ENCODE measurements at regions not wholly inside any gene's neighbourhood (a gene's known extent, or its start where the extent isn't known, plus 50 kb on each side); places are given as distances from the start of the nearest gene placed in this dataset.

DNA sequence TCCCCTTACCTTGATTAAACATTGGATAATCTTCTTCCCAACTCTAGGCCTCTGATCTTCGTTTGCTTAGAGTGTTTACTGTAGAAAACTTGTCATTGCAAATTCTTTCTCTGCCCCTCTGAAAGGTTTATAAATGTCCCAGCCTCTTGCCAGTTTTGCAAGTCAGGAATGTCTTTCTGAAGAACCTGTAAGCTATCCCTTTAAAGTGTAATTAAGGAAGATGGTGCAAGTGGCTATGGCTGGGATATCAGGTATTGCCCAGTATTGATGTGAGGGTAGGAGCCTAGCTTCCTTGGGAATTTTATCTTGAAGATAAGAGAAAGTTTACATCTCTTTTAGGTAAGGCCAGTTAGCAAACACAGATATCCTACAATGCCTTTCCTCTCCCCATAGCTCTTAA lies 211.0 kb upstream of the RIMS1 start:
- no peak overlapping the region for H2AFZ ChIP-seq (ENCODE audit: low read length)
- H2BK120ac ChIP-seq (ENCODE audit: low read depth, low read length, poor library complexity, severe bottlenecking): no peak overlapping the region
- no peak overlapping the region for H4K8ac ChIP-seq (replicated peaks; ENCODE audit: insufficient read length, low read depth, low read length)
- no peak overlapping the region for H3K56ac ChIP-seq (ENCODE audit: insufficient read length, low read depth, low read length)
- no peak overlapping the region for H2BK20ac ChIP-seq (ENCODE audit: low read depth, low read length, poor library complexity, severe bottlenecking)
- Mint-ChIP-seq H3K36me3 (ENCODE audit: insufficient read depth in 1 of 3, low read depth in 3 of 3) (no peaks in the 10 kb centered on the region), H3K4me3 (no peak overlapping the region), H3K9me3 (no peaks in the 10 kb centered on the region), H3K4me1 (peaks cover 9 to 11% of the 10 kb centered on the region in 2 experiments), H3K27ac (no peak overlapping the region), H3K27me3 (ENCODE audit: low read depth) (no peaks in the 10 kb centered on the region)
- H4K20me1 ChIP-seq (ENCODE audit: control insufficient read depth, insufficient read depth, insufficient read length): no peaks in the 10 kb centered on the region
- H2BK12ac ChIP-seq (ENCODE audit: insufficient read length, low read depth, low read length): no peak overlapping the region
- no peaks in the 10 kb centered on the region for H3K27me3 ChIP-seq (ENCODE audit: insufficient read depth, low read length)
- H4K91ac ChIP-seq (ENCODE audit: insufficient read length, low read depth, low read length): no peak overlapping the region
- H3K4me1 ChIP-seq (ENCODE audit: insufficient read depth, low read length): peaks cover 5% of the 10 kb centered on the region; the same call in 1 of the 2 replicates
- no peak overlapping the region for H3K4me2 ChIP-seq (ENCODE audit: insufficient read depth, insufficient read length, low read length)
- no peak overlapping the region for H3K23ac ChIP-seq (ENCODE audit: insufficient read length, low read depth, low read length)
- no peak overlapping the region for H3K9ac ChIP-seq (ENCODE audit: extremely low read depth, insufficient read length, low read length)
- no peak overlapping the region for H2AK5ac ChIP-seq (ENCODE audit: insufficient read length, low read length)
- H2BK15ac ChIP-seq (ENCODE audit: low read depth, low read length): no peak overlapping the region
- no peaks in the 10 kb centered on the region for H3K79me1 ChIP-seq (ENCODE audit: insufficient read depth, low read depth, low read length, poor library complexity, severe bottlenecking)
- no peak for DNase-seq
- H3K18ac ChIP-seq (ENCODE audit: insufficient read length, low read depth, low read length): no peak overlapping the region
- TF ChIP-seq, protein P1, sequence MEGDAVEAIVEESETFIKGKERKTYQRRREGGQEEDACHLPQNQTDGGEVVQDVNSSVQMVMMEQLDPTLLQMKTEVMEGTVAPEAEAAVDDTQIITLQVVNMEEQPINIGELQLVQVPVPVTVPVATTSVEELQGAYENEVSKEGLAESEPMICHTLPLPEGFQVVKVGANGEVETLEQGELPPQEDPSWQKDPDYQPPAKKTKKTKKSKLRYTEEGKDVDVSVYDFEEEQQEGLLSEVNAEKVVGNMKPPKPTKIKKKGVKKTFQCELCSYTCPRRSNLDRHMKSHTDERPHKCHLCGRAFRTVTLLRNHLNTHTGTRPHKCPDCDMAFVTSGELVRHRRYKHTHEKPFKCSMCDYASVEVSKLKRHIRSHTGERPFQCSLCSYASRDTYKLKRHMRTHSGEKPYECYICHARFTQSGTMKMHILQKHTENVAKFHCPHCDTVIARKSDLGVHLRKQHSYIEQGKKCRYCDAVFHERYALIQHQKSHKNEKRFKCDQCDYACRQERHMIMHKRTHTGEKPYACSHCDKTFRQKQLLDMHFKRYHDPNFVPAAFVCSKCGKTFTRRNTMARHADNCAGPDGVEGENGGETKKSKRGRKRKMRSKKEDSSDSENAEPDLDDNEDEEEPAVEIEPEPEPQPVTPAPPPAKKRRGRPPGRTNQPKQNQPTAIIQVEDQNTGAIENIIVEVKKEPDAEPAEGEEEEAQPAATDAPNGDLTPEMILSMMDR (conservative IDR thresholded peaks at IDR 0.05): no peak
- no peaks in the 10 kb centered on the region for H3K79me2 ChIP-seq (ENCODE audit: insufficient read depth, low read length)
- no peak overlapping the region for H3K14ac ChIP-seq (ENCODE audit: insufficient read depth, low read length)
- no peaks in the 10 kb centered on the region for H3K9me3 ChIP-seq (ENCODE audit: control insufficient read depth, low read depth, low read length)
- no peak overlapping the region for H4K5ac ChIP-seq (ENCODE audit: insufficient read length, low read depth, low read length)
- H3K27ac ChIP-seq (ENCODE audit: insufficient read length, low read depth, low read length): no peak overlapping the region
- no CpG with 5 or more reads among the region's 1 CpG for WGBS (ENCODE audit: extremely low coverage, insufficient read length, low lambda C conversion rate)
- H3K4ac ChIP-seq (ENCODE audit: low read depth, low read length): no peak overlapping the region
- no peak overlapping the region for H2BK5ac ChIP-seq (ENCODE audit: insufficient read length, low read length)
- H3K23me2 ChIP-seq (ENCODE audit: insufficient read length, low read depth, low read length, poor library complexity, severe bottlenecking): no peaks in the 10 kb centered on the region
- H3T11ph ChIP-seq (ENCODE audit: low read length): no peak overlapping the region
